GM12864 (cell line): ENCODE measurements at regions not wholly inside any gene's neighbourhood (a gene's known extent, or its start where the extent isn't known, plus 50 kb on each side); places are given as distances from the start of the nearest gene placed in this dataset.
A peak's percentile ranks its signal among the peaks of the same experiment; 100 is the strongest.

Experiments used
- DNase-seq: peaks from one replicate; pipeline ENCODE4 v3.0.0-alpha.2; 2011; ENCODE audit warnings: low read depth
- H3K4me3 ChIP-seq: 2 replicates; pipeline ENCODE4 v1.5.1; 2011; ENCODE audit warnings: mild to moderate bottlenecking, low read depth, low read length, control low read depth
- CTCF ChIP-seq: IDR thresholded peaks from 2 replicates; pipeline ENCODE4 v1.5.1; 2011; ENCODE audit warnings: low read depth, mild to moderate bottlenecking, moderate library complexity, low read length, control low read depth, inconsistent platforms; ENCODE audit errors: missing control alignments

GRCh38 chr18:32566960-32567359, 96.3 kb upstream of the GAREM1 start:
- TF ChIP-seq CTCF = no peak
- no peak for DNase-seq
- H3K4me3 ChIP-seq = no peak overlapping the region

GRCh38 chr18:32553640-32554365, 83.1 kb upstream of the GAREM1 start:
- no peak for TF ChIP-seq CTCF
- no peak for DNase-seq
- H3K4me3 ChIP-seq = no peak overlapping the region

- H3K4me3 ChIP-seq = no peak overlapping the region
- no peak for DNase-seq
- no peak for TF ChIP-seq CTCF
Observed at GRCh38 chr18:32553174-32553573, 82.5 kb upstream of the GAREM1 start.

- peak; percentile 52 for DNase-seq
- no peak overlapping the region for H3K4me3 ChIP-seq
- TF ChIP-seq CTCF = peak; percentile 78
Observed at GRCh38 chr18:32552421-32553030, 81.8 kb upstream of the GAREM1 start.

GRCh38 chr18:32550963-32551362, 80.3 kb upstream of the GAREM1 start:
- no peak for DNase-seq
- no peak overlapping the region for H3K4me3 ChIP-seq
- TF ChIP-seq CTCF = no peak

- DNase-seq = no peak
- no peak overlapping the region for H3K4me3 ChIP-seq
- TF ChIP-seq CTCF = peak; percentile 71
Observed at GRCh38 chr18:32549248-32550110, 78.8 kb upstream of the GAREM1 start.
